ENCODE measurements at regions not wholly inside any gene's neighbourhood (a gene's known extent, or its start where the extent isn't known, plus 50 kb on each side); places are given as distances from the start of the nearest gene placed in this dataset.

- dilution Hi-C loops (cut with MboI; ENCODE audit: extremely low pct_ligation_motif_present, low sequenced_read_pairs): no loop called here
- Histone ChIP-seq H3K4me1 (ENCODE audit: control insufficient read depth, extremely low read depth, insufficient read depth, low read length) (no peaks in the 10 kb centered on the region), H4K20me1 (replicated peaks; ENCODE audit: control insufficient read depth, extremely low read depth, insufficient read depth, low read length) (no peaks in the 10 kb centered on the region), H3K27me3 (ENCODE audit: control insufficient read depth in 2 of 2, insufficient read depth in 2 of 2, low read length in 2 of 2) (no peaks in the 10 kb centered on the region), H3K9ac (replicated peaks; ENCODE audit: extremely low read depth, insufficient read depth, low read length) (no peak overlapping the region), H3K36me3 (ENCODE audit: control insufficient read depth in 2 of 2, extremely low read depth in 1 of 2, insufficient read depth in 2 of 2, low read length in 2 of 2) (no peaks in the 10 kb centered on the region), H3K4me2 (ENCODE audit: insufficient read depth, low read length) (no peak overlapping the region), H3K9me3 (replicated peaks; ENCODE audit: control insufficient read depth, insufficient read depth, low read length) (no peaks in the 10 kb centered on the region), H3K27ac (ENCODE audit: insufficient read depth, low read depth, low read length) (no peak overlapping the region), H3K4me3 (replicated peaks in 1 of 3; ENCODE audit: insufficient read depth in 1 of 3, low read depth in 1 of 3, low read length in 3 of 3) (no peak overlapping the region), H3K79me2 (ENCODE audit: control insufficient read depth, insufficient read depth, low read length) (no peaks in the 10 kb centered on the region), H3K9me1 (replicated peaks; ENCODE audit: control insufficient read depth, extremely low read depth, insufficient read depth, low read length) (no peaks in the 10 kb centered on the region), H2AFZ (ENCODE audit: low read depth, low read length) (no peak overlapping the region)
- intact Hi-C loops (cut with micrococcal nuclease): no loop called here
- ChIA-PET POLR2A (no interaction called here), CTCF (interaction anchor here (2.7 kb wide), 1 partner anchor 16 kb away, joined by 14 read pairs; no protein-coding TSS in a partner anchor)
- TF ChIP-seq POLR2AphosphoS5 (IDR thresholded peaks at IDR 0.05; ENCODE audit: insufficient read depth, low read depth, low read length): no peak
- TF ChIP-seq JUN (IDR thresholded peaks at IDR 0.05; ENCODE audit: borderline replicate concordance, insufficient read depth, insufficient read length, low read depth): no peak
- TF ChIP-seq MYC (IDR thresholded peaks at IDR 0.05; ENCODE audit: low read depth, low read length): no peak
- TF ChIP-seq CTCF (IDR thresholded peaks at IDR 0.05; ENCODE audit: extremely low read depth in 1 of 2, insufficient read depth in 1 of 2, low read depth in 1 of 2, low read length in 2 of 2): no peak
- TF ChIP-seq GATA2 (IDR thresholded peaks at IDR 0.05; ENCODE audit: insufficient read depth, insufficient read length, low read depth, low read length): no peak
- TF ChIP-seq POLR2A (IDR thresholded peaks at IDR 0.05; ENCODE audit: low read depth, low read length): no peak
- TF ChIP-seq EZH2 (IDR thresholded peaks at IDR 0.05; ENCODE audit: borderline replicate concordance, low read depth, low read length, severe bottlenecking): no peak
- TF ChIP-seq, protein P1, sequence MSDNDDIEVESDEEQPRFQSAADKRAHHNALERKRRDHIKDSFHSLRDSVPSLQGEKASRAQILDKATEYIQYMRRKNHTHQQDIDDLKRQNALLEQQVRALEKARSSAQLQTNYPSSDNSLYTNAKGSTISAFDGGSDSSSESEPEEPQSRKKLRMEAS (IDR thresholded peaks at IDR 0.05; ENCODE audit: insufficient read depth, insufficient read length): no peak
- no peak for TF ChIP-seq FOS (IDR thresholded peaks at IDR 0.05; ENCODE audit: borderline replicate concordance, insufficient read depth, low read length)
- no TSS peak for BruUV-seq (replicated peaks)
- FAIRE-seq (no peak), DNase-seq (ENCODE audit: low read depth, low spot score) (no peak)
These were observed 80.2 kb upstream of the SPRY4 start for GRCh38 chr5:142405023-142405422.
